Endothelial cell of umbilical vein (primary cell): ENCODE measurements at regions not wholly inside any gene's neighbourhood (a gene's known extent, or its start where the extent isn't known, plus 50 kb on each side); places are given as distances from the start of the nearest gene placed in this dataset.

ENCODE experiments used
- BruUV-seq: library from RNA; stranded (reverse); fragments of 400-500 nt; replicated peaks from 2 replicates; lab custom pipeline; 2021; lab: Mats Ljungman, UMichigan
- CTCF ChIA-PET: fragments of 300-600, 350-600 bp; sonication (Branson Sonifier 250); formaldehyde crosslinking; loops from one replicate; lab custom pipeline; 2021; ENCODE audit warnings: antibody characterized with exemption, inconsistent platforms; lab: Charles Lee
- POLR2A ChIA-PET: fragments of 300-600, 350-600 bp; sonication (Branson Sonifier 250); formaldehyde crosslinking; loops from one replicate; lab custom pipeline; 2021; ENCODE audit warnings: antibody characterized with exemption, inconsistent platforms; lab: Charles Lee
- DNase-seq: peaks from one replicate; pipeline ENCODE4 v3.0.0-alpha.2; 2011; ENCODE audit warnings: low read depth, low spot score
- FAIRE-seq: peaks from 2 replicates; lab custom pipeline; 2011; peaks lifted over from hg19 to GRCh38; lab: Jason Lieb, UNC
- H2AFZ ChIP-seq: 2 replicates; pipeline ENCODE4 v1.6.0; 2012; ENCODE audit warnings: low read depth, low read length, control low read depth, inconsistent platforms
- H3K27ac ChIP-seq: 2 replicates; pipeline ENCODE4 v1.5.1; 2011; ENCODE audit warnings: low read depth, mild to moderate bottlenecking, control low read depth, low read length, moderate library complexity; ENCODE audit not compliant: insufficient read depth
- H3K27me3 ChIP-seq, 2 experiments: 2 replicates each; pipeline versions ENCODE4 v1.6.0 to v1.6.1; 2011; ENCODE audit warnings: low read length in 2 of 2, mixed read lengths in 1 of 2; ENCODE audit not compliant: control insufficient read depth in 2 of 2, insufficient read depth in 2 of 2
- H3K36me3 ChIP-seq, 2 experiments: 2 replicates in 1 of 2; 3 replicates in 1 of 2; pipeline ENCODE4 v1.5.1; 2011; ENCODE audit warnings: low read length in 2 of 2, mild to moderate bottlenecking in 1 of 2, moderate library complexity in 1 of 2; ENCODE audit not compliant: control insufficient read depth in 2 of 2, insufficient read depth in 2 of 2; ENCODE audit errors: extremely low read depth in 1 of 2
- H3K4me1 ChIP-seq: 3 replicates; pipeline ENCODE4 v1.5.1; 2011; ENCODE audit warnings: mild to moderate bottlenecking, low read length; ENCODE audit not compliant: control insufficient read depth, insufficient read depth; ENCODE audit errors: extremely low read depth
- H3K4me2 ChIP-seq: 2 replicates; pipeline ENCODE4 v1.6.1; 2011; ENCODE audit warnings: low read length, control low read depth, mixed read lengths; ENCODE audit not compliant: insufficient read depth
- H3K4me3 ChIP-seq, 3 experiments: fragments of 200-600 bp in 1 of 3; sonication (generic), shearing (Covaris generic) in 1 of 3; replicated peaks in 1 of 3; 2 replicates each; pipeline ENCODE4 v1.5.1; 2011 to 2016; ENCODE audit warnings: control low read depth in 3 of 3, low read length in 3 of 3, mild to moderate bottlenecking in 2 of 3, inconsistent platforms in 1 of 3, low read depth in 1 of 3, moderate library complexity in 1 of 3; ENCODE audit not compliant: insufficient read depth in 1 of 3
- H3K79me2 ChIP-seq: 2 replicates; pipeline ENCODE4 v1.6.0; 2012; ENCODE audit warnings: low read length, inconsistent platforms; ENCODE audit not compliant: control insufficient read depth, insufficient read depth
- H3K9ac ChIP-seq: replicated peaks from 2 replicates; pipeline ENCODE3; 2011; ENCODE audit warnings: low read length, control low read depth; ENCODE audit not compliant: insufficient read depth; ENCODE audit errors: extremely low read depth
- H3K9me1 ChIP-seq: replicated peaks from 3 replicates; pipeline ENCODE4 v1.6.0; 2011; ENCODE audit warnings: mild to moderate bottlenecking, low read length; ENCODE audit not compliant: control insufficient read depth, insufficient read depth; ENCODE audit errors: extremely low read depth
- H3K9me3 ChIP-seq: replicated peaks from 2 replicates; pipeline ENCODE4 v1.5.1; 2012; ENCODE audit warnings: low read length, inconsistent platforms; ENCODE audit not compliant: control insufficient read depth, insufficient read depth
- H4K20me1 ChIP-seq: replicated peaks from 2 replicates; pipeline ENCODE3; 2011; ENCODE audit warnings: mild to moderate bottlenecking, low read length; ENCODE audit not compliant: control insufficient read depth, insufficient read depth; ENCODE audit errors: extremely low read depth
- EZH2 ChIP-seq: IDR thresholded peaks from 2 replicates; pipeline ENCODE4 v1.6.1; 2012; ENCODE audit warnings: borderline replicate concordance, low read depth, mild to moderate bottlenecking, moderate library complexity, low read length, inconsistent platforms; ENCODE audit not compliant: severe bottlenecking
- FOS ChIP-seq: IDR thresholded peaks from 2 replicates; pipeline ENCODE4 v1.6.1; 2011; ENCODE audit warnings: mild to moderate bottlenecking, low read length, moderate library complexity, borderline replicate concordance; ENCODE audit not compliant: insufficient read depth
- GATA2 ChIP-seq: IDR thresholded peaks from 2 replicates; pipeline ENCODE4 v1.7.0; 2011; ENCODE audit warnings: low read depth, mild to moderate bottlenecking, moderate library complexity, mixed read lengths, low read length; ENCODE audit not compliant: insufficient read length, insufficient read depth
- JUN ChIP-seq: IDR thresholded peaks from 2 replicates; pipeline ENCODE4 v1.6.1; 2011; ENCODE audit warnings: borderline replicate concordance, low read depth; ENCODE audit not compliant: insufficient read length, insufficient read depth
- MYC ChIP-seq: IDR thresholded peaks from one replicate; pipeline ENCODE4 v1.6.1; 2011; ENCODE audit warnings: mild to moderate bottlenecking, low read depth, low read length
- POLR2A ChIP-seq: IDR thresholded peaks from 2 replicates; pipeline ENCODE4 v1.6.1; 2012; ENCODE audit warnings: low read depth, mild to moderate bottlenecking, control low read depth, low read length
- POLR2AphosphoS5 ChIP-seq: IDR thresholded peaks from 2 replicates; pipeline ENCODE4 v1.6.1; 2012; ENCODE audit warnings: low read depth, mild to moderate bottlenecking, control low read depth, low read length, moderate library complexity; ENCODE audit not compliant: insufficient read depth
- dilution Hi-C: fragments of 300-500 bp; cut with MboI; formaldehyde crosslinking; loops from one replicate; pipeline ENCODE4 v1.15.0; 2019; ENCODE audit warnings: low sequenced_read_pairs; ENCODE audit not compliant: extremely low pct_ligation_motif_present
- intact Hi-C: fragments of 100-400 bp; cut with micrococcal nuclease; formaldehyde crosslinking; loops from one replicate; pipeline ENCODE4 v1.10.0; 2022
- TF ChIP-seq, protein P1 (sequence below): IDR thresholded peaks from 2 replicates; pipeline ENCODE4 v1.6.1; 2011; ENCODE audit not compliant: insufficient read depth, insufficient read length
- TF ChIP-seq, protein P2 (sequence below), 2 donors: IDR thresholded peaks; 1 replicate in 1 of 2; 2 replicates in 1 of 2; pipeline ENCODE4 v1.5.1; 2011; ENCODE audit warnings: low read length in 2 of 2, mild to moderate bottlenecking in 2 of 2, moderate library complexity in 2 of 2, control low read depth in 1 of 2, inconsistent platforms in 1 of 2, low read depth in 1 of 2; ENCODE audit not compliant: insufficient read depth in 1 of 2; ENCODE audit errors: extremely low read depth in 1 of 2

DNA sequence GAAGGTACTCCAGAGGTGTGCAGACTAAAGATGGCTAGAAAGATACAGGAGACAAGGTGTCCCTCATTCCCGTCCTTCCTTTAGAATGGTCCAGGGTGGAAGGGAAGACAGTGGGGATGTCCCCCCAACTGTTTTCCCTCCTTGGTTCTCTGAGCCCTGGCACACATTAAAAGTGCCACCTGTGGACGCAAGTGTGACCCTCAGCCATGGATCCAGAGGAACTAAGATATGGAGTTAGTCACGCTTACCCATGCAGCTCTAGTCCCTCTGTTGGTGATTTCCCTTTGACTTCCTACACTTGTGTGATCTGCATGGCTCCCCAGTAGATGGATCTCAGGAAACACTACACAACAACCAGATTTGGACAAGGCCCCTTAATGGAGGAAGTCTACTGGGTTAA, 113.1 kb upstream of the SRD5A2 start:
- Histone ChIP-seq H3K4me1 (no peaks in the 10 kb centered on the region), H3K9ac (no peak overlapping the region), H3K36me3 (no peaks in the 10 kb centered on the region), H3K4me2 (no peak overlapping the region), H4K20me1 (no peaks in the 10 kb centered on the region), H2AFZ (no peak overlapping the region), H3K9me3 (peaks cover 4% of the 10 kb centered on the region), H3K79me2 (no peaks in the 10 kb centered on the region), H3K4me3 (no peak overlapping the region), H3K9me1 (no peaks in the 10 kb centered on the region), H3K27me3 (no peaks in the 10 kb centered on the region), H3K27ac (no peak overlapping the region)
- dilution Hi-C loops (no loop called here), intact Hi-C loops (no loop called here)
- FAIRE-seq = no peak
- ChIA-PET POLR2A (no interaction called here), CTCF (no interaction called here)
- TF ChIP-seq, protein P1, sequence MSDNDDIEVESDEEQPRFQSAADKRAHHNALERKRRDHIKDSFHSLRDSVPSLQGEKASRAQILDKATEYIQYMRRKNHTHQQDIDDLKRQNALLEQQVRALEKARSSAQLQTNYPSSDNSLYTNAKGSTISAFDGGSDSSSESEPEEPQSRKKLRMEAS = no peak
- no peak for TF ChIP-seq POLR2AphosphoS5
- TF ChIP-seq MYC = no peak
- no peak for TF ChIP-seq GATA2
- TF ChIP-seq FOS = no peak
- no peak for TF ChIP-seq POLR2A
- no peak for TF ChIP-seq JUN
- TF ChIP-seq EZH2 = no peak
- TF ChIP-seq, protein P2, sequence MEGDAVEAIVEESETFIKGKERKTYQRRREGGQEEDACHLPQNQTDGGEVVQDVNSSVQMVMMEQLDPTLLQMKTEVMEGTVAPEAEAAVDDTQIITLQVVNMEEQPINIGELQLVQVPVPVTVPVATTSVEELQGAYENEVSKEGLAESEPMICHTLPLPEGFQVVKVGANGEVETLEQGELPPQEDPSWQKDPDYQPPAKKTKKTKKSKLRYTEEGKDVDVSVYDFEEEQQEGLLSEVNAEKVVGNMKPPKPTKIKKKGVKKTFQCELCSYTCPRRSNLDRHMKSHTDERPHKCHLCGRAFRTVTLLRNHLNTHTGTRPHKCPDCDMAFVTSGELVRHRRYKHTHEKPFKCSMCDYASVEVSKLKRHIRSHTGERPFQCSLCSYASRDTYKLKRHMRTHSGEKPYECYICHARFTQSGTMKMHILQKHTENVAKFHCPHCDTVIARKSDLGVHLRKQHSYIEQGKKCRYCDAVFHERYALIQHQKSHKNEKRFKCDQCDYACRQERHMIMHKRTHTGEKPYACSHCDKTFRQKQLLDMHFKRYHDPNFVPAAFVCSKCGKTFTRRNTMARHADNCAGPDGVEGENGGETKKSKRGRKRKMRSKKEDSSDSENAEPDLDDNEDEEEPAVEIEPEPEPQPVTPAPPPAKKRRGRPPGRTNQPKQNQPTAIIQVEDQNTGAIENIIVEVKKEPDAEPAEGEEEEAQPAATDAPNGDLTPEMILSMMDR (IDR thresholded peaks at IDR 0.05; ENCODE audit: extremely low read depth in 1 of 2, insufficient read depth in 1 of 2, low read depth in 1 of 2, low read length in 2 of 2) = no peak
- DNase-seq = no peak
- BruUV-seq = no TSS peak
